Lower leg skin (tissue), 3 donors: ENCODE measurements at regions not wholly inside any gene's neighbourhood (a gene's known extent, or its start where the extent isn't known, plus 50 kb on each side); places are given as distances from the start of the nearest gene placed in this dataset.

Experiments
- CTCF ChIP-seq, 3 donors: fragments of 450-650 bp; IDR thresholded peaks; one replicate each; pipeline ENCODE4 v1.5.1; 2016; ENCODE audit warnings: antibody characterized with exemption in 3 of 3, mild to moderate bottlenecking in 3 of 3, moderate library complexity in 2 of 3
- POLR2A ChIP-seq, 2 donors: fragments of 450-650 bp; IDR thresholded peaks; one replicate each; pipeline ENCODE4 v1.6.1; 2016 to 2017; ENCODE audit warnings: antibody characterized with exemption in 2 of 2, mild to moderate bottlenecking in 1 of 2, moderate library complexity in 1 of 2

DNA sequence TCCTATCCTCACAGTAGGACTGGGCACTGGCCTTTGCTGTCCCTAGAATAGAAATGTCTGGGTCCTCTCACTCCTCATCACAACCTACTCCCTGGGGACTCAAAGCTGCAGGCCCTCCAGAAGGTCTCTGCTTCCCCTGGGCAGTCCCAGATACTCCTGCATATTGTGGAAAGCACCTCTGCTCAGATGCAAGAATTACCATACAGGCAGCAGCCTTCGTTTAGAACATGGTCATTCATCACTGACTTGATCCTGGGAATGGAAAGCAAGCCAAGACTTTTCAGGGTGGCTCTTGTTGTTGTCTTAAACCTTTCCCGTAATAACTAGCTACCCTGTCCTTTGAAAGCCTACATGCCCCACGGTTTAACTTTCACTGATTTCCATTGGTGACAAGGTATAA is 53.1 kb upstream of the NPAS2 start:
- TF ChIP-seq CTCF (IDR thresholded peaks at IDR 0.05) (no peak), POLR2A (IDR thresholded peaks at IDR 0.05) (no peak)
